Upper lobe of left lung (tissue), 6 donors: ENCODE measurements at regions not wholly inside any gene's neighbourhood (a gene's known extent, or its start where the extent isn't known, plus 50 kb on each side); places are given as distances from the start of the nearest gene placed in this dataset.

Experiments used
- ATAC-seq, 2 donors: fragments of 200-7000 bp; cut with Tn5 transposase; one replicate each; pipeline ENCODE4 v1.9.1; 2022; ENCODE audit warnings: mild to moderate bottlenecking in 2 of 2, moderate library complexity in 2 of 2; ENCODE audit not compliant: low FRiP score in 2 of 2
- DNase-seq, 2 donors: peaks; one replicate each; pipeline ENCODE4 v3.0.0-alpha.2; 2019 to 2020
- H3K27ac ChIP-seq, 4 donors: fragments of 200-600 bp; sonication (generic); one replicate each; pipeline ENCODE4 v1.5.1; 2016 to 2019
- H3K27me3 ChIP-seq, 4 donors: fragments of 200-600 bp; sonication (generic); one replicate each; pipeline ENCODE4 v1.5.1; 2017 to 2019
- H3K36me3 ChIP-seq, 4 donors: fragments of 200-600 bp; sonication (generic); one replicate each; pipeline ENCODE4 v1.5.1; 2016 to 2019
- H3K4me1 ChIP-seq, 4 donors: fragments of 200-600 bp; sonication (generic); one replicate each; pipeline ENCODE4 v1.5.1; 2018 to 2019
- H3K4me3 ChIP-seq, 4 donors: fragments of 200-600 bp; sonication (generic); one replicate each; pipeline ENCODE4 v1.5.1; 2017 to 2019; ENCODE audit warnings: mild to moderate bottlenecking in 2 of 4, moderate library complexity in 1 of 4
- H3K9me3 ChIP-seq, 4 donors: fragments of 200-600 bp; sonication (generic); one replicate each; pipeline ENCODE4 v1.5.1; 2018 to 2019
- CTCF ChIP-seq, 6 experiments: fragments of 450-650 bp in 4 of 6; fragments of 200-600 bp in 2 of 6; sonication (generic) in 2 of 6; IDR thresholded peaks; one replicate each; pipeline ENCODE4 v1.5.1; 2016 to 2019; ENCODE audit warnings: antibody characterized with exemption in 6 of 6
- EP300 ChIP-seq, 4 donors: sonication (generic); formaldehyde crosslinking; IDR thresholded peaks; one replicate each; pipeline ENCODE4 v1.5.1; 2017; ENCODE audit warnings: antibody characterized with exemption in 4 of 4, control low read depth in 2 of 4
- POLR2A ChIP-seq, 4 donors: fragments of 450-650 bp; IDR thresholded peaks; one replicate each; pipeline ENCODE4 v1.5.1; 2016 to 2017; ENCODE audit warnings: antibody characterized with exemption in 4 of 4, mild to moderate bottlenecking in 2 of 4
- POLR2AphosphoS5 ChIP-seq, 2 donors: sonication (generic); formaldehyde crosslinking; IDR thresholded peaks; one replicate each; pipeline ENCODE4 v1.5.1; 2017; ENCODE audit warnings: antibody characterized with exemption in 2 of 2
- WGBS, 2 donors: methylation state at CpG; one replicate each; pipeline ENCODE4 v1.1.5; 2017 to 2018; 5-methylcytosine and 5-hydroxymethylcytosine counted together
- donor health status: DM: no; HTN: no; CAD: no; lungs with moderate emphysema.
- donor health status: DM: no; HTN: yes; CAD: no; lungs with severe emphysema.

DNA sequence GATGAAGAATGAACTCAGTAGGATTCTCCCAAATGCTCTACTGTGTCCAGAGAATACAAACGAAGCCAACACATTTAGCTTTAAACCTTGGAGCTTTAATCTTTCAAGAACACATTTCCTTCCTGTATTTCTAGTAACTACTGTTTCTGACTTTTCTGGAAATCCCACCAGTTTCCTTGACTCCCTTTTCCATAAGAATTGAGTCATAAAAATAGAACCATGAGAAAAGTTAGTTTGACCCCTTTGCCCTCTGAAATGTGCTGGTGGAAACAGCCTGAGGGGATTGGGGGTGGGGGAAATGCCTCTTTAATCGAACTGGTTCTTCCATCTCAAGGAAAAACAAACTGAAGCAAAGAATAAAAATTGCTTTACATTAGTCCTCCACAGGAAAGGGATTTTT is 123.9 kb downstream of the TMEM17 start:
- no peak overlapping the region for H3K27ac ChIP-seq
- H3K4me3 ChIP-seq = no peak overlapping the region
- TF ChIP-seq POLR2AphosphoS5 (IDR thresholded peaks at IDR 0.05) = no peak
- no peak for TF ChIP-seq CTCF (IDR thresholded peaks at IDR 0.05)
- TF ChIP-seq EP300 (IDR thresholded peaks at IDR 0.05) = no peak
- no peak for TF ChIP-seq POLR2A (IDR thresholded peaks at IDR 0.05)
- 26 to 43% methylated on average over 2 of the region's 2 CpGs for WGBS, 2 donors
- H3K36me3 ChIP-seq = no peaks in the 10 kb centered on the region
- no peaks in the 10 kb centered on the region for H3K27me3 ChIP-seq
- ATAC-seq (no peak), DNase-seq (no peak)
- H3K9me3 ChIP-seq = peaks cover 0 to 3% (median 0%) of the 10 kb centered on the region in 4 donors
- peaks cover 0 to 4% (median 0%) of the 10 kb centered on the region in 4 donors for H3K4me1 ChIP-seq

GRCh38 chr2:62381656-62382055 is 124.3 kb downstream of the TMEM17 start:
- no peak for TF ChIP-seq POLR2AphosphoS5 (IDR thresholded peaks at IDR 0.05)
- no peaks in the 10 kb centered on the region for H3K27me3 ChIP-seq
- no peak overlapping the region for H3K4me3 ChIP-seq
- no peak overlapping the region for H3K27ac ChIP-seq
- H3K36me3 ChIP-seq = no peaks in the 10 kb centered on the region
- H3K4me1 ChIP-seq = peaks cover 0 to 4% (median 0%) of the 10 kb centered on the region in 4 donors
- no peak for ATAC-seq
- no peak for DNase-seq
- 70 to 86% methylated on average over 1 of the region's 1 CpG for WGBS, 2 donors
- peaks cover 0 to 3% (median 0%) of the 10 kb centered on the region in 4 donors for H3K9me3 ChIP-seq

DNA sequence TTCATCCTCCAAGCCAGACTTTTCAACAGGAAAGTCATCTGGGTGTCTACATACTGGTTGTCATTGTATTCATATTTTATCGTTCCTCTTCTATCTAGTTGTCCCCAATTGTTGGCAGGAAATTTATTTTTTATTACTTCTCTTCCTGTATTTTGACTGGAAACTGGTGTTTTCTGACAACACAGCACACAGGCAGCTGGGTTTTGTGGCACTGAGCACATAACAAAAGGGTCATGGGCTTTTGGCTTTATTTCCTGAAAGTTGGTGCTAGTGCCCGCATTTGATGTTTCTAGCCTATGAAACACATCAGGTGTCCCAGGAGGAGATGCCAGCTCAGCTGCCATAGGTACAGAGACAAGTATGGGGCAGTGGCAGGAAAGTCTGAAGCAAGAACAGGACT is 126.4 kb downstream of the TMEM17 start:
- H3K4me1 ChIP-seq = peaks cover 0 to 4% (median 0%) of the 10 kb centered on the region in 4 donors
- no peak overlapping the region for H3K4me3 ChIP-seq
- H3K27ac ChIP-seq = no peak overlapping the region
- H3K27me3 ChIP-seq = no peaks in the 10 kb centered on the region
- DNase-seq (no peak), ATAC-seq (no peak)
- TF ChIP-seq EP300 (IDR thresholded peaks at IDR 0.05) (no peak), POLR2A (IDR thresholded peaks at IDR 0.05) (no peak), CTCF (IDR thresholded peaks at IDR 0.05) (no peak)
- WGBS, 2 donors = 59 to 65% methylated on average over 2 of the region's 2 CpGs
- H3K9me3 ChIP-seq = no peaks in the 10 kb centered on the region
- H3K36me3 ChIP-seq = no peaks in the 10 kb centered on the region

DNA sequence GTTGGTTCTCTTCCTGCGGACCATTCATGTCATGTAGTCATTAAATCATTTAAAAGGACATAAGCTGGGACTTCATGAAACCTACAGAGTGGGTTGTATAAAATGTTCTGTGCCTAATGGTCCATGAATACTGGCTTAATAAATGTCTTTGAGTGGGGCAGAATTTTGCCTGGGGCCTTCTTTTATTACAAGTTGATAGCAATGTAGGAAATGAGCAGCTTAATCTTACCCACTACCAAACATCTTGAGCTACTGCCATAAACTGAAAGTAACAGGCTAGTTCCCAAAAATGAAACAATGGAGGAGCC is 130.9 kb downstream of the TMEM17 start:
- WGBS, 2 donors = 86 to 100% methylated on average over 1 of the region's 1 CpG

GRCh38 chr2:62374301-62375112 is 131.5 kb downstream of the TMEM17 start:
- DNase-seq = no peak
- no peak overlapping the region for H3K4me3 ChIP-seq
- H3K27ac ChIP-seq = no peak overlapping the region
- no peak for ATAC-seq
- no peaks in the 10 kb centered on the region for H3K4me1 ChIP-seq
- H3K9me3 ChIP-seq = peaks cover 0 to 10% (median 4%) of the 10 kb centered on the region in 4 donors
- H3K36me3 ChIP-seq = no peaks in the 10 kb centered on the region
- TF ChIP-seq POLR2AphosphoS5 (IDR thresholded peaks at IDR 0.05) (no peak), CTCF (IDR thresholded peaks at IDR 0.05) (no peak), EP300 (IDR thresholded peaks at IDR 0.05) (no peak)
- H3K27me3 ChIP-seq = no peaks in the 10 kb centered on the region

More for the DNA sequence above, 130.9 kb downstream of the TMEM17 start:
- H3K27ac ChIP-seq = no peak overlapping the region
- no peaks in the 10 kb centered on the region for H3K36me3 ChIP-seq
- DNase-seq = no peak
- H3K4me1 ChIP-seq = no peaks in the 10 kb centered on the region
- ATAC-seq = no peak
- TF ChIP-seq CTCF (IDR thresholded peaks at IDR 0.05) (no peak), POLR2AphosphoS5 (IDR thresholded peaks at IDR 0.05) (no peak), POLR2A (IDR thresholded peaks at IDR 0.05) (no peak), EP300 (IDR thresholded peaks at IDR 0.05) (no peak)
- H3K4me3 ChIP-seq = no peak overlapping the region
- peaks cover 0 to 10% (median 4%) of the 10 kb centered on the region in 4 donors for H3K9me3 ChIP-seq
- H3K27me3 ChIP-seq = no peaks in the 10 kb centered on the region
